K562 (cell line): ENCODE measurements at regions not wholly inside any gene's neighbourhood (a gene's known extent, or its start where the extent isn't known, plus 50 kb on each side); places are given as distances from the start of the nearest gene placed in this dataset.

Experiments
- REST ChIP-seq, 2 experiments: fragments of 450-650 bp; formaldehyde crosslinking in 1 of 2; IDR thresholded peaks; 2 replicates each; pipeline versions ENCODE4 v1.4.0 to v1.6.1; 2014 to 2020; ENCODE audit warnings: mild to moderate bottlenecking in 2 of 2, borderline replicate concordance in 1 of 2, low read depth in 1 of 2
- ZNF140 ChIP-seq: fragments of 250-450 bp; sonication (Bioruptor Pico); IDR thresholded peaks from 2 replicates; pipeline ENCODE4 v1.8.0; 2021; ENCODE audit warnings: moderate library complexity, mild to moderate bottlenecking, inconsistent platforms

GRCh38 chr6:147095316-147095715 lies 108.9 kb upstream of the STXBP5 start:
- TF ChIP-seq ZNF140 (CRISPR knock-in tag) = no peak
- no peak for TF ChIP-seq REST (IDR thresholded peaks at IDR 0.05; ENCODE audit: borderline replicate concordance)
- no peak for TF ChIP-seq REST (CRISPR knock-in tag; IDR thresholded peaks at IDR 0.05; ENCODE audit: low read depth)
